ENCODE measurements at regions not wholly inside any gene's neighbourhood (a gene's known extent, or its start where the extent isn't known, plus 50 kb on each side); places are given as distances from the start of the nearest gene placed in this dataset.
A peak's percentile ranks its signal among the peaks of the same experiment; 100 is the strongest.

- DNase-seq = peak; percentile 67
These were observed 491.0 kb upstream of the CLINT1 start for GRCh38 chr5:158349987-158350386.

- no peak for DNase-seq
These were observed 485.4 kb upstream of the CLINT1 start for GRCh38 chr5:158344376-158344775.

GRCh38 chr5:158340608-158341007, 481.7 kb upstream of the CLINT1 start:
- DNase-seq = no peak

GRCh38 chr5:158326256-158326655, 467.3 kb upstream of the CLINT1 start:
- DNase-seq = no peak

GRCh38 chr5:158324236-158324635, 465.3 kb upstream of the CLINT1 start:
- DNase-seq = no peak

- no peak for DNase-seq
These were observed 463.7 kb upstream of the CLINT1 start for GRCh38 chr5:158322620-158323019.

- DNase-seq = no peak
These were observed 462.0 kb upstream of the CLINT1 start for GRCh38 chr5:158320934-158321333.

GRCh38 chr5:158320178-158320674, 461.3 kb upstream of the CLINT1 start:
- no peak for DNase-seq

- no peak for DNase-seq
These were observed 458.6 kb upstream of the CLINT1 start for GRCh38 chr5:158317507-158317906.

GRCh38 chr5:158313733-158314464, 455.0 kb upstream of the CLINT1 start:
- DNase-seq = no peak

- no peak for DNase-seq
These were observed 454.2 kb upstream of the CLINT1 start for GRCh38 chr5:158313027-158313732.

- DNase-seq = peak; percentile 33
These were observed 450.3 kb upstream of the CLINT1 start for GRCh38 chr5:158309088-158309807.

- DNase-seq = no peak
These were observed 449.6 kb upstream of the CLINT1 start for GRCh38 chr5:158308429-158309025.

- peak; percentile 51 for DNase-seq
These were observed 446.9 kb upstream of the CLINT1 start for GRCh38 chr5:158305861-158306260.

GRCh38 chr5:158304607-158305006, 445.7 kb upstream of the CLINT1 start:
- no peak for DNase-seq

- no peak for DNase-seq
These were observed 444.9 kb upstream of the CLINT1 start for GRCh38 chr5:158303883-158304282.

GRCh38 chr5:158303275-158303674, 444.3 kb upstream of the CLINT1 start:
- peak; percentile 62 for DNase-seq

GRCh38 chr5:158302029-158302428, 443.1 kb upstream of the CLINT1 start:
- no peak for DNase-seq

- no peak for DNase-seq
These were observed 442.2 kb upstream of the CLINT1 start for GRCh38 chr5:158301186-158301585.

GRCh38 chr5:158300256-158300655, 441.3 kb upstream of the CLINT1 start:
- DNase-seq = no peak

- no peak for DNase-seq
These were observed 438.1 kb upstream of the CLINT1 start for GRCh38 chr5:158297002-158297527.

GRCh38 chr5:158294701-158295100, 435.8 kb upstream of the CLINT1 start:
- no peak for DNase-seq

- no peak for DNase-seq
These were observed 434.0 kb upstream of the CLINT1 start for GRCh38 chr5:158292981-158293380.
